H1 (cell line): ENCODE measurements at regions not wholly inside any gene's neighbourhood (a gene's known extent, or its start where the extent isn't known, plus 50 kb on each side); places are given as distances from the start of the nearest gene placed in this dataset.

ENCODE experiments used
- CTCF ChIA-PET: fragments of 300-600 bp; sonication (Branson Sonifier 250); formaldehyde crosslinking; loops from one replicate; lab custom pipeline; 2021; ENCODE audit not compliant: partially characterized antibody; lab: Charles Lee
- POLR2A ChIA-PET: fragments of 300-600 bp; sonication (Branson Sonifier 250); formaldehyde crosslinking; loops from one replicate; lab custom pipeline; 2021; ENCODE audit warnings: inconsistent platforms; ENCODE audit not compliant: partially characterized antibody; lab: Charles Lee
- DNase-seq, 2 experiments: peaks; one replicate each; pipeline versions ENCODE4 v3.0.0 to v3.0.0-alpha.2; 2010 to 2022; ENCODE audit warnings: low spot score in 2 of 2, low read depth in 1 of 2, mixed read lengths in 1 of 2
- FAIRE-seq: peaks from 2 replicates; lab custom pipeline; 2011; peaks lifted over from hg19 to GRCh38; lab: Jason Lieb, UNC
- H2AFZ ChIP-seq: 2 replicates; pipeline ENCODE4 v1.8.1; 2012; ENCODE audit warnings: low read length, inconsistent platforms
- H2AK5ac ChIP-seq: 2 replicates; pipeline ENCODE4 v1.6.1; 2013; ENCODE audit warnings: low read depth, low read length
- H2BK120ac ChIP-seq: replicated peaks from 2 replicates; pipeline ENCODE3; 2013; ENCODE audit warnings: low read depth, low read length, inconsistent platforms
- H2BK12ac ChIP-seq: 2 replicates; pipeline ENCODE4 v1.6.1; 2013; ENCODE audit warnings: low read depth, low read length
- H2BK15ac ChIP-seq: 2 replicates; pipeline ENCODE4 v1.6.1; 2013; ENCODE audit warnings: low read length
- H2BK20ac ChIP-seq: 2 replicates; pipeline ENCODE4 v1.6.1; 2013; ENCODE audit warnings: low read length
- H2BK5ac ChIP-seq: 2 replicates; pipeline ENCODE4 v1.6.1; 2013; ENCODE audit warnings: low read depth, low read length
- H3K14ac ChIP-seq: 2 replicates; pipeline ENCODE4 v1.6.1; 2013; ENCODE audit warnings: inconsistent platforms; ENCODE audit not compliant: insufficient read length
- H3K18ac ChIP-seq: 2 replicates; pipeline ENCODE4 v1.6.1; 2013; ENCODE audit warnings: low read length; ENCODE audit errors: extremely low read depth
- H3K23ac ChIP-seq: 2 replicates; pipeline ENCODE4 v1.6.1; 2013; ENCODE audit warnings: inconsistent platforms; ENCODE audit not compliant: insufficient read length
- H3K23me2 ChIP-seq: 2 replicates; pipeline ENCODE4 v1.6.1; 2013; ENCODE audit warnings: low read depth, low read length
- H3K27ac ChIP-seq: 2 replicates; pipeline ENCODE4 v1.6.1; 2011; ENCODE audit warnings: low read depth, low read length, inconsistent platforms
- H3K27me3 ChIP-seq, 4 experiments: replicated peaks in 1 of 4; 1 replicate in 1 of 4; 2 replicates in 3 of 4; pipeline versions ENCODE4 v1.6.1 to v1.8.1; 2011 to 2013; ENCODE audit warnings: low read length in 3 of 4, mild to moderate bottlenecking in 3 of 4, inconsistent platforms in 2 of 4, mixed read lengths in 2 of 4, moderate library complexity in 1 of 4; ENCODE audit not compliant: control insufficient read depth in 3 of 4, insufficient read depth in 3 of 4; ENCODE audit errors: extremely low read depth in 1 of 4
- H3K36me3 ChIP-seq, 4 experiments: 2 replicates each; pipeline versions ENCODE4 v1.6.1 to v1.8.1; 2011 to 2013; ENCODE audit warnings: mild to moderate bottlenecking in 4 of 4, low read length in 3 of 4, moderate library complexity in 2 of 4, control low read depth in 1 of 4, inconsistent platforms in 1 of 4; ENCODE audit not compliant: insufficient read depth in 4 of 4, control insufficient read depth in 2 of 4
- H3K4ac ChIP-seq: replicated peaks from 2 replicates; pipeline ENCODE3; 2013; ENCODE audit warnings: low read length, low read depth, mixed read lengths, inconsistent platforms; ENCODE audit not compliant: insufficient read length
- H3K4me1 ChIP-seq, 4 experiments: replicated peaks in 1 of 4; 1 replicate in 1 of 4; 2 replicates in 3 of 4; pipeline versions ENCODE4 v1.6.1 to v1.8.1; 2011 to 2013; ENCODE audit warnings: low read length in 3 of 4, inconsistent platforms in 2 of 4, mixed read lengths in 1 of 4; ENCODE audit not compliant: insufficient read depth in 4 of 4, control insufficient read depth in 3 of 4
- H3K4me2 ChIP-seq, 2 experiments: 2 replicates each; pipeline versions ENCODE4 v1.6.1 to v1.8.1; 2011 to 2013; ENCODE audit warnings: low read depth in 2 of 2, low read length in 2 of 2, control low read depth in 1 of 2, inconsistent platforms in 1 of 2, mild to moderate bottlenecking in 1 of 2; ENCODE audit not compliant: insufficient read depth in 1 of 2
- H3K4me3 ChIP-seq, 4 experiments: fragments of 200-600, 300-600 bp in 1 of 4; sonication (generic), shearing (Covaris generic), sonication (Bioruptor Twin) in 1 of 4; 2 replicates each; pipeline versions ENCODE4 v1.5.1 to v1.8.1; 2011 to 2016; ENCODE audit warnings: low read length in 4 of 4, low read depth in 3 of 4, control low read depth in 2 of 4, inconsistent platforms in 2 of 4, mild to moderate bottlenecking in 2 of 4, mixed read lengths in 1 of 4, moderate library complexity in 1 of 4; ENCODE audit not compliant: insufficient read depth in 2 of 4; ENCODE audit errors: extremely low read depth in 1 of 4
- H3K56ac ChIP-seq: replicated peaks from 2 replicates; pipeline ENCODE3; 2013; ENCODE audit warnings: low read depth, mild to moderate bottlenecking, mixed read lengths, low read length, inconsistent platforms; ENCODE audit not compliant: insufficient read length
- H3K79me1 ChIP-seq: 2 replicates; pipeline ENCODE4 v1.6.1; 2013; ENCODE audit warnings: low read depth, low read length, control low read depth
- H3K79me2 ChIP-seq, 2 experiments: 2 replicates each; pipeline versions ENCODE4 v1.6.1 to v1.8.1; 2012 to 2013; ENCODE audit warnings: low read length in 2 of 2, mild to moderate bottlenecking in 2 of 2, inconsistent platforms in 1 of 2; ENCODE audit not compliant: insufficient read depth in 2 of 2, control insufficient read depth in 1 of 2
- H3K9ac ChIP-seq, 4 experiments: replicated peaks in 1 of 4; 1 replicate in 1 of 4; 2 replicates in 3 of 4; pipeline versions ENCODE4 v1.6.1 to v1.8.1; 2011 to 2013; ENCODE audit warnings: low read depth in 3 of 4, low read length in 3 of 4, control low read depth in 2 of 4, mild to moderate bottlenecking in 2 of 4, moderate library complexity in 2 of 4, inconsistent platforms in 1 of 4; ENCODE audit errors: extremely low read depth in 1 of 4
- H3K9me3 ChIP-seq, 2 experiments: 2 replicates each; pipeline versions ENCODE4 v1.6.1 to v1.8.1; 2012 to 2013; ENCODE audit warnings: mild to moderate bottlenecking in 2 of 2, moderate library complexity in 2 of 2, control low read depth in 1 of 2, inconsistent platforms in 1 of 2, low read depth in 1 of 2, low read length in 1 of 2, mixed read lengths in 1 of 2; ENCODE audit not compliant: insufficient read depth in 2 of 2
- H4K20me1 ChIP-seq, 2 experiments: replicated peaks in 1 of 2; 2 replicates each; pipeline versions ENCODE3 to v1.8.1; 2011 to 2013; ENCODE audit warnings: inconsistent platforms in 2 of 2, low read length in 2 of 2, mild to moderate bottlenecking in 1 of 2; ENCODE audit not compliant: insufficient read depth in 2 of 2, control insufficient read depth in 1 of 2
- H4K5ac ChIP-seq: 2 replicates; pipeline ENCODE4 v1.6.1; 2013; ENCODE audit warnings: low read length, low read depth, mixed read lengths, inconsistent platforms; ENCODE audit not compliant: insufficient read length
- H4K8ac ChIP-seq: 2 replicates; pipeline ENCODE4 v1.8.0; 2013; ENCODE audit warnings: mild to moderate bottlenecking, moderate library complexity, low read length, inconsistent platforms; ENCODE audit not compliant: insufficient read depth; ENCODE audit errors: extremely low read depth
- H4K91ac ChIP-seq: replicated peaks from 2 replicates; pipeline ENCODE3; 2013; ENCODE audit warnings: low read length, mixed read lengths, inconsistent platforms; ENCODE audit not compliant: insufficient read length
- ASH2L ChIP-seq: fragments of 200-600, 300-600 bp; sonication (generic); IDR thresholded peaks from one replicate; pipeline ENCODE4 v1.7.1; 2017; ENCODE audit warnings: low read length
- CBX5 ChIP-seq: fragments of 300-800, 300-1000 bp; sonication (generic); IDR thresholded peaks from 2 replicates; pipeline ENCODE4 v1.7.1; 2016; ENCODE audit warnings: antibody characterized with exemption, low read length, low read depth
- GTF2F1 ChIP-seq: IDR thresholded peaks from 2 replicates; pipeline ENCODE4 v1.6.1; 2012; ENCODE audit warnings: low read depth, low read length, improper control_type of control experiment, borderline replicate concordance
- HDAC2 ChIP-seq, 2 experiments: fragments of 300-600 bp in 1 of 2; sonication (generic) in 1 of 2; IDR thresholded peaks; 2 replicates each; pipeline ENCODE4 v1.6.1; 2011 to 2012; ENCODE audit warnings: low read depth in 2 of 2, low read length in 2 of 2, mild to moderate bottlenecking in 2 of 2, moderate library complexity in 2 of 2, borderline replicate concordance in 1 of 2, inconsistent platforms in 1 of 2
- KDM1A ChIP-seq: fragments of 200-600, 300-600 bp; sonication (generic); IDR thresholded peaks from 2 replicates; pipeline ENCODE4 v1.7.1; 2016; ENCODE audit warnings: mild to moderate bottlenecking, low read length, borderline replicate concordance
- NRF1 ChIP-seq: IDR thresholded peaks from 2 replicates; pipeline ENCODE4 v1.6.1; 2011; ENCODE audit warnings: mild to moderate bottlenecking, low read depth, low read length, improper control_type of control experiment
- SIN3A ChIP-seq, 2 experiments: IDR thresholded peaks in 1 of 2; conservative IDR thresholded peaks in 1 of 2; 2 replicates each; pipeline ENCODE4 v1.6.1; 2011 to 2012; ENCODE audit warnings: low read length in 2 of 2, improper control_type of control experiment in 1 of 2, low read depth in 1 of 2, mild to moderate bottlenecking in 1 of 2
- SIX5 ChIP-seq: IDR thresholded peaks from 2 replicates; pipeline ENCODE4 v1.6.1; 2011; ENCODE audit warnings: mild to moderate bottlenecking, low read depth, low read length
- TBP ChIP-seq: IDR thresholded peaks from 2 replicates; pipeline ENCODE4 v1.6.1; 2011; ENCODE audit warnings: low read depth, low read length, improper control_type of control experiment

- POLR2A ChIA-PET: no interaction called here
- no peak overlapping the region for H3K9ac ChIP-seq
- no peaks in the 10 kb centered on the region for H3K79me1 ChIP-seq
- H3K4me3 ChIP-seq: no peak overlapping the region
- TF ChIP-seq GTF2F1: no peak
- TF ChIP-seq SIX5: no peak
- TF ChIP-seq ASH2L: no peak
- no peak for TF ChIP-seq HDAC2 (IDR thresholded peaks at IDR 0.05; ENCODE audit: borderline replicate concordance in 1 of 2, low read depth in 2 of 2, low read length in 2 of 2)
- TF ChIP-seq SIN3A (conservative IDR thresholded peaks at IDR 0.05 in 1 of 2, IDR thresholded peaks at IDR 0.05 in 1 of 2; ENCODE audit: low read depth in 1 of 2, low read length in 2 of 2): no peak
- no peak for TF ChIP-seq NRF1
- TF ChIP-seq KDM1A: no peak
- no peak for TF ChIP-seq CBX5
- TF ChIP-seq TBP: no peak
- TF ChIP-seq, all 59 proteins: peak for 0
- no peak overlapping the region for H2BK12ac ChIP-seq
- H2BK20ac ChIP-seq: no peak overlapping the region
- no peak overlapping the region for H2BK15ac ChIP-seq
- H3K23me2 ChIP-seq: no peaks in the 10 kb centered on the region
- no peak overlapping the region for H3K18ac ChIP-seq
- H4K20me1 ChIP-seq: no peaks in the 10 kb centered on the region
- no peaks in the 10 kb centered on the region for H3K79me2 ChIP-seq
- H2BK120ac ChIP-seq: no peak overlapping the region
- H3K14ac ChIP-seq: no peak overlapping the region
- no peak overlapping the region for H4K5ac ChIP-seq
- no peak overlapping the region for H3K4ac ChIP-seq
- no peak overlapping the region for H4K91ac ChIP-seq
- no peak overlapping the region for H3K23ac ChIP-seq
- no peak overlapping the region for H3K56ac ChIP-seq
- H2AFZ ChIP-seq: no peak overlapping the region
- no peaks in the 10 kb centered on the region for H3K27me3 ChIP-seq
- no peak overlapping the region for H3K27ac ChIP-seq
- H2AK5ac ChIP-seq: no peak overlapping the region
- no peaks in the 10 kb centered on the region for H3K9me3 ChIP-seq
- H3K4me1 ChIP-seq: no peaks in the 10 kb centered on the region
- no peak overlapping the region for H2BK5ac ChIP-seq
- H3K36me3 ChIP-seq: no peaks in the 10 kb centered on the region
- no peak overlapping the region for H4K8ac ChIP-seq
- no peak overlapping the region for H3K4me2 ChIP-seq
- DNase-seq: no peak
- CTCF ChIA-PET: no interaction called here
- FAIRE-seq: no peak
These were observed 879.0 kb downstream of the LTN1 start for GRCh38 chr21:28113718-28114117.
